Kidney (tissue), 13 donors: ENCODE measurements at regions not wholly inside any gene's neighbourhood (a gene's known extent, or its start where the extent isn't known, plus 50 kb on each side); places are given as distances from the start of the nearest gene placed in this dataset.

ENCODE experiments used
- DNase-seq, 5 donors: peaks; one replicate each; pipeline ENCODE4 v3.0.0-alpha.2; 2013 to 2020
- FAIRE-seq: peaks from 2 replicates; lab custom pipeline; 2012; peaks lifted over from hg19 to GRCh38; lab: Jason Lieb, UNC
- H3K27ac ChIP-seq, 2 donors: one replicate each; pipeline ENCODE4 v1.7.0; 2013; ENCODE audit warnings: low read depth in 2 of 2, low read length in 2 of 2, inconsistent platforms in 1 of 2
- H3K27me3 ChIP-seq: one replicate; pipeline ENCODE4 v1.7.1; 2013; ENCODE audit warnings: low read length, inconsistent platforms; ENCODE audit not compliant: control insufficient read depth, insufficient read depth
- H3K36me3 ChIP-seq, 3 donors: one replicate each; pipeline versions ENCODE4 v1.7.0 to v1.7.1; 2013; ENCODE audit warnings: low read length in 3 of 3, control low read depth in 1 of 3, inconsistent platforms in 1 of 3; ENCODE audit not compliant: insufficient read depth in 3 of 3, control insufficient read depth in 2 of 3
- H3K4me1 ChIP-seq, 3 donors: one replicate each; pipeline versions ENCODE4 v1.7.0 to v1.7.1; 2013; ENCODE audit warnings: low read length in 3 of 3, inconsistent platforms in 1 of 3, low read depth in 1 of 3; ENCODE audit not compliant: control insufficient read depth in 2 of 3, insufficient read depth in 2 of 3
- H3K4me3 ChIP-seq, 3 donors: one replicate each; pipeline versions ENCODE4 v1.7.0 to v1.8.1; 2013; ENCODE audit warnings: low read length in 3 of 3, control low read depth in 1 of 3, inconsistent platforms in 1 of 3
- H3K9ac ChIP-seq, 3 donors: one replicate each; pipeline versions ENCODE4 v1.7.0 to v1.7.1; 2013; ENCODE audit warnings: low read length in 3 of 3, control low read depth in 1 of 3, inconsistent platforms in 1 of 3
- H3K9me3 ChIP-seq, 3 donors: one replicate each; pipeline versions ENCODE4 v1.7.0 to v1.7.1; 2013; ENCODE audit warnings: low read length in 3 of 3, control low read depth in 1 of 3, inconsistent platforms in 1 of 3; ENCODE audit not compliant: control insufficient read depth in 2 of 3, insufficient read depth in 1 of 3
- intact Hi-C: fragments of 100-400 bp; cut with DNase I; formaldehyde crosslinking; loops from one replicate; pipeline ENCODE4 v1.11.1; 2022
- TF ChIP-seq, protein P1 (sequence below): IDR thresholded peaks from 3 replicates; pipeline ENCODE4 v1.5.1; 2012; ENCODE audit warnings: mild to moderate bottlenecking, moderate library complexity, borderline replicate concordance; ENCODE audit not compliant: insufficient read depth; ENCODE audit errors: extremely low read depth
- donor health status: control.
- donor health status: control.
- donor health status: control.
- donor health status: control.
- donor health status: control.
- donor health status: DM: yes; HTN: yes; CAD: no.
- donor health status: Normal renal cell carcinoma (clear cell type).

DNA sequence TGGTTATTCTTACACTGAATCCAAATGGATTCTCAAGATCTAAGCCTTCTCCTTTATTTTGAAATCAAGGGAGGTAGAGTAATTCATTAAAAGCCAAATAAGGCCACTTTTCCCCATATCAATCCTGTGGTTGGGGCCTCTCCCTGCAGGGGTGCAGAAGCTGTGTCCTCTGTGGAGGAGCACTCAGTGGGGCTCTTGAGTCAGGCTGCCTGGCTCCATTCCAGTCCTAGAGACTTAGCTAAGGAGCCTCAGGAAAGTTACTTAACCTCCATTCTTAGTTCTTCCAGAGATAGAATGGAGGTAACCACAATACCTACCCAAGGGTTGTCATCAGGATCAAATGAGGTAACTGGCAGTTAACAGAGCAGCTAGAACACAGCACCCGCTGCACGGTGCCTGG lies 564.3 kb downstream of the CMPK2 start:
- no peaks in the 10 kb centered on the region for H3K9me3 ChIP-seq
- H3K4me1 ChIP-seq: no peaks in the 10 kb centered on the region
- intact Hi-C loops: no loop called here
- H3K4me3 ChIP-seq: no peak overlapping the region
- no peak for FAIRE-seq
- no peaks in the 10 kb centered on the region for H3K36me3 ChIP-seq
- TF ChIP-seq, protein P1, sequence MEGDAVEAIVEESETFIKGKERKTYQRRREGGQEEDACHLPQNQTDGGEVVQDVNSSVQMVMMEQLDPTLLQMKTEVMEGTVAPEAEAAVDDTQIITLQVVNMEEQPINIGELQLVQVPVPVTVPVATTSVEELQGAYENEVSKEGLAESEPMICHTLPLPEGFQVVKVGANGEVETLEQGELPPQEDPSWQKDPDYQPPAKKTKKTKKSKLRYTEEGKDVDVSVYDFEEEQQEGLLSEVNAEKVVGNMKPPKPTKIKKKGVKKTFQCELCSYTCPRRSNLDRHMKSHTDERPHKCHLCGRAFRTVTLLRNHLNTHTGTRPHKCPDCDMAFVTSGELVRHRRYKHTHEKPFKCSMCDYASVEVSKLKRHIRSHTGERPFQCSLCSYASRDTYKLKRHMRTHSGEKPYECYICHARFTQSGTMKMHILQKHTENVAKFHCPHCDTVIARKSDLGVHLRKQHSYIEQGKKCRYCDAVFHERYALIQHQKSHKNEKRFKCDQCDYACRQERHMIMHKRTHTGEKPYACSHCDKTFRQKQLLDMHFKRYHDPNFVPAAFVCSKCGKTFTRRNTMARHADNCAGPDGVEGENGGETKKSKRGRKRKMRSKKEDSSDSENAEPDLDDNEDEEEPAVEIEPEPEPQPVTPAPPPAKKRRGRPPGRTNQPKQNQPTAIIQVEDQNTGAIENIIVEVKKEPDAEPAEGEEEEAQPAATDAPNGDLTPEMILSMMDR: no peak
- no peak overlapping the region for H3K27ac ChIP-seq
- H3K27me3 ChIP-seq: no peaks in the 10 kb centered on the region
- no peak for DNase-seq
- no peak overlapping the region for H3K9ac ChIP-seq

DNA sequence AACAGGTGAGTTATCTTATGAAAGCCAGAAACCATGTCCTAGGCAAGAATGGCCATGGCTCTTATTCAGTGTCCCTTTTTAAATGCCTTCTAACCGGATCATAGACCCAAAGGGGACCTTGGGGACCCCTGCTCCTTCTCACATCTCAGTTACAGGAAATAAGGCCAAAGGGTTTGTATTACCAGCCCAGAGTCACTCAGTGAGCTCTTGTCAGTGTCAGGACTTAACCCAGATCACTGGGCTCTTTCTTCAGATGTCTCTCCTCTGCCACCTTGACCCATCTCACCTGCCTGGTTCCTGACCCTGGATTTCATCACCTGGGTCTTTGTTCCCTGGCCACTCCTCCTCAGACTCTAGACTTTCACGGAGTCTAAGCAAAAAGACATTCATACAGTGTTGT lies 556.7 kb downstream of the CMPK2 start:
- Histone ChIP-seq H3K9me3 (no peaks in the 10 kb centered on the region), H3K4me3 (no peak overlapping the region), H3K27me3 (no peaks in the 10 kb centered on the region), H3K36me3 (no peaks in the 10 kb centered on the region), H3K27ac (no peak overlapping the region), H3K4me1 (no peaks in the 10 kb centered on the region), H3K9ac (no peak overlapping the region)
- DNase-seq: no peak
- FAIRE-seq: no peak
- intact Hi-C loops: no loop called here
- TF ChIP-seq, protein P1: no peak

DNA sequence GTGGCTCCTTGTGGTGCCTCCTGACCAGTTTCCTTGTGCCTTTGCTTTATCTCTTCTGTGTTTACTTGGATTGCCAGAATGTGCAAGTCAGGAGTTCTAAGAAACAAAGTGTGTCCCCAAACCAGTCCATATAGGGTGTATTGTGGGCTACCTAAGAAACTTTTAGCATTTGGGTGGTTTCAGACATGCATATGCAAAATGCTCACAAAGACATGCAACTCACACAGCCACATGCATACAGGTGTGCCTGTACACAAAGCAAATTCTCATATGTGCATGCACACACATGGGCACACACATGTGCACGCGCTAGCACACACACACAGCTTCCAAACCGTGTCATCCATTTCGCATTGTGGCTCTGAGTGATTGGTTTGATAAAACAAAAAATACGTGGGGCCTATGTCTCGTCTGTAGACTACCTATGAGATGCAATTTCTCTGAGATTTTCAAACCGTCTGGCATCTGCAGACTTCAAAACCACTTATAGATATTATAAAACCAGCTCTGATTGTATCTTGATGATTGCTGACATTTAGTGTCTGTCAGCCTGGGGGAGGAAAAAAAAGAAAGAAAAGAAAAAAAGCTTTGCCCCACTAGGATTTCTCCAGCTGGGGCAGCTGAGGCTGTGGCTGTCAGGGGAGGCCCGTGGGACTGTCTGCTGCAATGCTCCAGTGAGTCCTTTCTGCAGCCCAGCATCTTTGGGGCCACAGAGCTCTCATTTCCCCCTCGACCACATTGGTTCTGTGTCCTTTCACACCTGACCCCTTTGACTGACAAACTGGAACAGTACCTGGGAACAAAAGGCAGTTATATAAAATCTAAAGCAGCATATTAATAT lies 556.1 kb downstream of the CMPK2 start:
- intact Hi-C loops: no loop called here
- H3K4me1 ChIP-seq: no peaks in the 10 kb centered on the region
- TF ChIP-seq, protein P1: no peak
- FAIRE-seq (no peak), DNase-seq (peak in 3 of 5 donors; percentile 26 to 62 (median 49))
- no peak overlapping the region for H3K27ac ChIP-seq
- H3K36me3 ChIP-seq: no peaks in the 10 kb centered on the region
- H3K27me3 ChIP-seq: no peaks in the 10 kb centered on the region
- H3K4me3 ChIP-seq: no peak overlapping the region
- H3K9ac ChIP-seq: no peak overlapping the region
- no peaks in the 10 kb centered on the region for H3K9me3 ChIP-seq
